GM19240 (cell line): ENCODE measurements at regions not wholly inside any gene's neighbourhood (a gene's known extent, or its start where the extent isn't known, plus 50 kb on each side); places are given as distances from the start of the nearest gene placed in this dataset.
"Not testable (repeated sequence)": the region's sequence is repeated elsewhere in the genome, so short reads cannot be mapped to it uniquely, and the experiment has no call there.

Experiments used
- DNase-seq: peaks from one replicate; pipeline ENCODE4 v3.0.0; 2011; ENCODE audit warnings: low spot score; ENCODE audit not compliant: insufficient read length

DNA sequence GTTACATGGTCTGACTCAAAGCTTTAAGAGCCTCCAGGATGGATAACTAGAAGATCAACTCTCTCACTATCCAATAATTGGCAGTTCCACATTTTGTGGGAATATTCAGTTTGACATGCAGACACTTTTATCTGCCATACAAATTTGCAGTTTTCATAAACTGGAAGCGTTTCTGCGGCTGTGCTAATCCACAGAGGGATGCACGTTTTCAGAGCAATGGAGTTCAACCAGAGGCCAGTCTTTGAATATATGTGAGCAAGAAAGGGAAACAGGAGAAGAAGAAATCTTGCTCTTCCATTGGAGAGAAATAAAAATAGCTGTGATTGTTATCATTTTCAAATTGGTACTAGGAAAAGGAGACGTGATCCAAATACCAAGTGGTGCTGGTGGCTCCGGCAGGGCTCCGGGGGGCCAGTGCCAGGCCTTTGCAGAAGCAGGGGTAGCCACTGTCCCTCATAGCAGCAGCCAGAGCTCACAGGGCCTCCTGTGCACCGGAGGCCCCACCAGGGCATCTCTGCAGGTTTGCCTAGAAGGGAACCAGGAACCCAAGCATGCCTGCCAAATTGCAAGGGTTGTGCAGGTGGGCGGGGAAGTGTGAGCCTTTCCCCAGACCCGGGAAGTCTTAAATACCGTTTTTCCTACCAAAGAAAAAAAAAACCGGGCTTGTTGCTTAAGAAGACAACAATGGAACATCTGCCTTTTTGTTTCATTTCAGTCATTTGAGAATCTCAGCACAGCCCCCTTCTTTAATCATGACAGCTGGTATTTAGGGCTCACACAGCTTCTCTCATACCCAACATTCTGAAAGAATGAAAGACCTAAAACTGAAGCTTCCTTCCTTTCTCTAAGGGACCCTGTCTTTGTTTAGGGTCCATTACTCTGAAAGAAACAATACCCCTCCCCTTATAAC lies 791.1 kb upstream of the SOX11 start:
- no peak for DNase-seq

DNA sequence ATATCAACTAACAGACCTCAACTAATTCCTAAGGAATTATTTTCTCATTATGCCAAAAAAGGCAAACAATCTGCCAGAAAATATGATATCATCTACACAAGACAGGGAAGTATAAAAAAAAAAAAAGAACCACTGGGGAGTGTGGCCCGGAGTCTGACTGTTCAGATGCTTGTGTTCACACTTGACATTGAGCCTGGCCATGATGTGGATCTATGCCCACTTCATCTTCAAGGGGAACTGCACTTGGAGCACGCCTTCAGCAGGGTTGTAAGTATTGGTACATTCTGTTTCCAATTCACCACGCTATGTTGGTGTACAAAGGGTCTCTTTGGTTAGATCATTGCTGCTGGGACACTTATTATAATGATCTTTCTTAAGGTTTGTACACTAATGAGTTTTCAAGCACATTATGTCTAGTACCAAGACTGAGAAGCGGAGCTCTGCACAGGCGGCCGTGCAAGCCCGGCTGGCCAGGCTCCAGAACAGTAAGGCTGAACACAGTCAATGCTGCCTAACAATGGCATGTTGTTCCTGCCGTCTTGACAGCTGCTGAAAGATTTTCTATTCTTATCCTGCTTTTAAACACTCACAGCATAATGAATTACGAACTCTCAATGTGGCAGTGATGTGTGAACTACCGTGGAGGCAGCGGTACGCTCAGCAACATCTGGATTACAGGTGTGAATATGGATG lies 788.4 kb upstream of the SOX11 start:
- no peak for DNase-seq

DNA sequence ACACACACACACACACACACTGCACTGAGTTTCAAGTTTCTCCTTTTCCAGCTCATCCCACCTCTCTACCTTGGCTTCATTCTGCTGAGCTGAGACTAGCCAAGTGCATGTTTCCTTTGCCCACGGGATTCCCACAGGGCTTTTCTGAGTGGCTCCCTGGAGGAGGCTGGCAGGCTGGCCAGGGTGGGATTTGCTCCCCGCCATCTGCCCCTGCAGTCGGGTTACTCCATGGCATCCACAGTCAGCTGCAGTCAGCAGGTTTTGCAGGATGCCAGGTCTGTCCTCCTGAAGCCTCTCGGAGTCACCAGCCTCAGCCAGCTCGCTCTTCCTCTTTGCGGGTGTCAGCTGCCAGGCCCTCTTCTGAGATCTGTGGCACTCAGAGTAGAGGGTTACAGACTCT lies 783.7 kb upstream of the SOX11 start:
- no peak for DNase-seq

DNA sequence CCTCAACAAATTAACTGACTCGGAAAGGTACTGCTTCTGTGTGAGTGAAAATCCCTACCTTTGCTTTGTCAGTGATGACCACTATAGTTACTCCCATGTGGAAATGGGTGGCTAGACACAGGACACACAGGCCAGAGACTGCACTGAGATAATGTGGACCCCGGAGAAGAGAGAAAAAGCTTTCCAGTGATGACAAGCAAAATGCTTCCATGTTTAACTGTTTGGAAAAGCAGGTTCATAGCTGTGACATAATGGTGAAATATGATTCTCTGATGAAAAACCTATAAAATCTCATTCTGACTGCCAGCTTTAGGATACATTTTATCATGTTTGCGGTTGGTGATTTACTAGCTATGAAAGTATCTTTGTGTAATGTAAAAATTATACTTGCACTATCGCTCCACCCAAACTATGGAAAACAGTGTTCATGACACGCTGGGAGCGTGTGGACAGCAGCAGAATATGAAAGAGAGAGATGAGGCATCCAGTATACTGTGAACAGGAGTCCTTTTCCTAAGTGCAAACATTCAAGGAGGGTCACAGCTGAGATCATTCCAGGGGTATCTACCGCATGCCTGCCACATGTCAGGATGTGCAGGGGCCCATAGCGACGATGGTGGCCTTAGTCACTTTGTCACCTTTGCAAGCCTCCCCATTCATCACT lies 782.7 kb upstream of the SOX11 start:
- no peak for DNase-seq

DNA sequence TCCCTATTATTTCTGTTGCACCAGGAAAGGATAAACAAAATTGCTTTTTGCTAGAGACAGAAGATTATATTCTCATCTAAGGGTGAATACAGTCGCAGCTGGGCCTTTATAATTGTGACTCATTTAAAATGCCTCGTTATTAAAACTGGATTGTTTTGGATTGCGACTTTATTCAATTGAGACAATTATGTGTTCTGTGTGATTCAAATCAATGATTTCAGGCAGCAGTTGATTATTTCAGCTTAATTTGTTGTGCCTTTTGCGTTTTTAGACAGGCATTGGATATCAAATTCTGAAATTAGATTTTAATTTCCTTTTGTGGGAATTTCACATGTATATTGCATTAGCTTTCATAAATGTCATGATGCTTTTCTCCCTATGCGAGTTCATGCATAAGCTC lies 778.1 kb upstream of the SOX11 start:
- DNase-seq = no peak

DNA sequence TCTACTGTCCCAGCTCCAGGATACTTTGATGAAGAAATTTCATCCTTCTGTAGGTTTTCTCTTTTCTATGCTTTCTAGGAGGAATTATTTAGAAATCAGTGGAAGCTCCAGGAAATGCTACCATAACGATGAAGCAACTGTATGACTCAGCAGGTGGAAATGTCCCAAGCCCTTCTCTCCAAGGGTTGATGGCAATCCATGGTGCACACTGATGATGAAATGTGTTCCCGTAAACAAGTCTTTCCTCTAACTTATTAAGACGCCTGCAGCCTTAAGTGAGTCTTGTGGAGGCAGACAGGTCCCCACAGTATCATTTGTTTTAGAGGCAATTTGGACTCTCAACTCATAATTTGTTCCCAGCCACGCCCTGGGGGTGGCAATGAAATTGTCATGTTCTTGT lies 777.6 kb upstream of the SOX11 start:
- DNase-seq = no peak

DNA sequence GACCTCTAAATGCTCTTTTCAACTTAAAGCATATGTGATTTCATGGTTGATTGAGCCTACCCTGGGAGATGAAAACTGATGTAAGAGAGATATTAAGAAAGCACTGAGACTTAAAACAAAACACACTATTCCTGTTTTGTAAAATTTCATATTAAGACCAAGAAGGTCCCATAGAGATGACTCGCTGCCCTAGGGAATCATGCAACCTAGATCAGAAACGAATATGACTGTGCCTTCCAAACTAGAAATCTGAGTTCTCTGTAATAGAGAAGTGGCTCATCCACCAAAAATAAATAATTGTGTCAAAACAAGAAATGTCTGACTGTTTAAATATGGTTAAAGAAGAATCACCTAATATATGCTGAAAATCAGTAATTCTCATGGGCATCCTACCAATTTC lies 776.8 kb upstream of the SOX11 start:
- DNase-seq = no peak

DNA sequence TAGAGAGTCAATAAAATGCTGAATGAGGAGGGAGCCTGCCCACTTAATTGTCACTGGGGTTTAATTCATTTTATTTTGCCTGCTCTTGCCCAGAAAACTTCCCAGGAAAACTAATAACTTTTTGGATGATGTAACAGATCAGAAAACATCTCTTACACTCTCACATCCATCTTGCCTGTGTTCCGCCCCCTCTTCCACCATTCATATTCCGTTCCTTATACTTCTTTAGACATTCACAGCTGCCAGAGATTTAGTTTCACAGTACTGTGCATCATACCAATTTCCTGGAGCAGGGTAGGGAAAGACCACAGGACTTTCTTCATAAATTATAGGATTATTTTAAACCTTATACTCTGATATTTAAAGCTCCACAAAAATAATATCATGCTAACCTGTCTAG lies 776.1 kb upstream of the SOX11 start:
- no peak for DNase-seq

DNA sequence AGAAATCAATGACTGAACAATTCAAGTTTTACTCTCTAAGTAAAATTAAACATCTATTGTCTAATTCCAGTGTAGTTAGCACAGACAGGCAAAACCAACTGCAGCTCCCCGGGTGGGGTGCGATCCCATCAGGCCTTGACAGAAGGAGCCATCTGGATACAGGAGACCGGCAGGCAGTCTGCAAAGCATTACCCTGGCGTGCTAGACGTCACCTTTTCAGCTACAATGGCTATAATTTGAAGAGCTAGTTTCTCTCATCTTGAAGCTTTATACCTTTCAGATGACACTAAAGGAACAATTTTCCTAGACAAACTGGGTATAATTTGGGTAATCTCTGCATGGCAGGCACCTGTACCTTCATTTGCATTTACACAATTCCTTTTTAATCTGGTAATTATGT lies 761.5 kb upstream of the SOX11 start:
- no peak for DNase-seq

DNA sequence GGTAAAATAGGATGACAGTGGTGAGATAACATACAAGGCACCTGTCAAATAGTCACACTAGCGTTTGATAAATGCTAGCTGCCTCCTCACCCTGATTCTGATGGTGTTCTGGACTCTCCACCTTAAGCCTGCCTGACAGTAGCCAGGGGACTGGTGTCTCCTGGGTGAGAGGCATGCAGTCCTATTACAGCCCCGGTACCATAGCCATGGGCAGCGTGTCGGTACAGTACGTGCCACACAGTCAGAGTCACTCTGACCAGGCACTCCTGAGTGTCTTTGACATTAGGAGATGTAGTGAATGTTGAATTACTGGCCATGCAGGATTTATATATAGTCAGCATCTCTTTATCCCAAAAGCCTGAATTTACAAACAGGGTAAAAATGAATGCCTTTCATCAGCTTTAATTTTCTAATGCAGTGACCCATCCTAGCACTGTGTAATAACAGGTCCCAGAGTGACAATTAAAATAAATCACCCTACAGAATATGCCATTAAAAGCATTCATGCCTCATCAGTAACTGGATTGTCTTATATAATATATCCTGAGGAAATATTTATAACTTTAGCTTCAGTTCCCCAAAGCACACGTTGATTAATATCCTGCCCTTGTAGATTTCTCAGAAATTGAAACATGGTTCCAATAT lies 760.3 kb upstream of the SOX11 start:
- no peak for DNase-seq

DNA sequence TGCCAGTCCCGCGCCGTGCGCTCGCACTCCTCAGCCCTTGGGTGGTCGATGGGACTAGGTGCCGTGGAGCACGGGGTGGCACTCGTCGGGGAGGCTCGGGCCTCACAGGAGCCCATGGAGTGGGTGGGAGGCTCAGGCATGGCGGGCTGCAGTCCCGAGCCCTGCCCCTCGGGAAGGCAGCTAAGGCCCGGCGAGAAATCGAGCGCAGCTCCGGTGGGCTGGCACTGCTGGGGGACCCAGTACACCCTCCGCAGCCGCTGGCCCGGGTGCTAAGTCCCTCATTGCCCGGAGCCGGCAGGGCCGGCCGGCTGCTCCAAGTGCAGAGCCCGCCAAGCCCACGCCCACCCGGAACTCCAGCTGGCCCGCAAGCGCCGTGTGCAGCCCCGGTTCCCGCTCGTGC lies 756.9 kb upstream of the SOX11 start:
- not testable (repeated sequence) for DNase-seq

DNA sequence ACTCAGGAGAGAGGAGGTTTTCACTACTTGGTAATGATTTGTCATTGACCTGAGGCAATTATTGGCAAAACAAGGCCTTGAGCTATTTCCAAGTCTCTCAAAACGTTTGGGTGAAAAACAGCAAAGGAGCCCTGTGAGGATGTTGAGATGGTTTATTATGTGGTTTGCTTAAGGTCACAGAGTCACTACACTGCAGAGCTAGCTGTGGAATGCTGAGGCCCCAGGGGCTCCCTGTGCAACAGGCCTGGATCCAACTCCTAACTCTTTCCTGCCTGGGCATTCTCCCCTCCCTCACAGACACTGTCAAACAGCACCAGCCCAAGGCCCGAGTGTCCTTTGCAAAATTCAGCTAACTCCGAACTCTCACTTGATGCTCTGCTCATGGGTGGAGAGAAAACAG lies 754.6 kb upstream of the SOX11 start:
- DNase-seq = no peak

DNA sequence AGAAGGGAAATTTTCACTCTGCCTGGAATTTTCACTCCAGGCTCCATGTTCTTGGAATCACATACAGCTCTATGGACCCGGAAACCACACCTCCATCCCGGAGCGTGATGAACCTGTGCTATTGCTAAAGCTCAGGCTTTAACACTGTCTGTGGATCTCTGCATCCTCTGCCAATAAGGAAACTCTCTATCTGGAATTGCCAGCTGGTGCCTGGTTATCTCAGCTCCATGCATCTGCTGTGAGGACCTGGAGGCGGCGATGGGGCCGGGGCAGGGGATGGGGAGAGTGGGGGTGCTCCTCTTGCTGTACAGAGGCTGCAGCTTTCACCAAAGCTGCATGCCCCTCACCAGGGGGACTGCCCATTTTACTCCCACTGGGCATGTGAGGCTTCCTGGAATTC lies 754.0 kb upstream of the SOX11 start:
- no peak for DNase-seq

DNA sequence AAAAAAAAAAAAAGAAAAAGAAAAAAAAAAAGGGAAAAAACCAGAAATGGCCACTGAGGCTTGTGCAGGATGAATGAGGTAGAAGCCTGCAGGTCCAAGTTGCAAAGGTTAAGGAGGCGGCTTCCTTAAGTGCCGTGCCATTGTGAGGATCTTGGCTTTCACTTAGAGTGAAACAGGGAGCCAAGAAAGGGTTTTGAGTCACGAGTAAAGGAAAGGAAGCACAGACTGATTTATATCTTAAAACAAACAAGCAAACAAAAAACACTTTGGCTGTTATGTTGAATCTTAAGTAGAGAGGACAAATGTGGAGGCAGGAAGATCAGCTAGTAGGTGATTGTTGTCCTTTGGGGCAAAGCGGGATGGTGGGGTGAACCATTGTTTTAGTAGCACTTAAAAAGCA lies 749.7 kb upstream of the SOX11 start:
- no peak for DNase-seq

DNA sequence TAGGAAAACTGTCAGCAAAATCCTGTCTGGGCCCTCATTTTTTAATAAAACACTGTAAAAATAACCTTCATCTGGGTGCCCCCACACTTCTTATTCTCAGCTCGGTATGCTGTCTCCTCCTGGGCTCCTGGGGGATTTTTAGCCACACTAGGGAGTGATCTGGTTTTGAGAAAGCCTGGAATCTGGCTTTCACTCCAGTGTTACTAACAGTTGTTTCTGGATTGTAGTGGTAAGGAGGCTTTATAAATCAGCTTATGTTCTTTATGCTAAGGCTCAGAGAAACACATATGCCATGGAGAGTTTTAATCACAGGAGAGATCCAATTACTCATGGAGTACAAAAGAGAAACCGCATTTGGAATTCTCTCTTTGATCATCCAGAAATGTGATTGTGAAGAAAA lies 744.3 kb upstream of the SOX11 start:
- no peak for DNase-seq

DNA sequence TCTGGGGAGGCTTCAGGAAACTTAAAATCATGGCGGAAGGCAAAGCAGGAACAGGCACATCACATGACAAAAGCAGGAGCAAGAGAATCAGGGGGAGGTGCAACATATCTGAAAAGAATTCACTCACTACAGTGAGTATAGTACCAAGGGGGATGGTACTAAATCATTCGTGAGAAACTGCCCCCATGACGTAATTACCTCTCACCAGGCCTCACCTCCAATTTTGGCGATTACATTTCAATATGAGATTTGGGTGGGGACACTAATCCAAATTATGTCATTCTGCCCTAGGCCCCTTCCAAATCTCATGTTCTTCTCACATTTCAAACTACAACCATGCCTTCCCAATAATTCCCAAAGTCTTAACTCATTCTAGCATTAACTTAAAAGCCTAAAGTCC lies 740.8 kb upstream of the SOX11 start:
- no peak for DNase-seq

DNA sequence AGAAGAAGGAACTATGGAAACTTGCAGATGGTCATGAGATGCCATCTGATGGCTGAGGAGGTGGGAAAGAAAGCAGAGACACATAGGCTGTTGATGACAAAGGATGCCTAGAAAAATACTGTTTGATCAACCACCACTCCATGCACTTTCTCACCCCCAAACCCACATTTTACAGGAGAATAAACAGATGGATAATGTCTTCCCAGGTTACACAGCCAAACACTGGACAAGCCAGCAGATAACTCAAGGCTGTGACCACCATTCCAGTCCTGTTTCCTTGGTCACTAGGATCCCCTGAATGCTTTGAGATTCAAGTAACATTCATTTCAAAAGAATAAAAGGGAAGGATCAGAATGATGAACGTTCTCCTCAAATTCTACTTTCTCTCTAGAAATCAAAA lies 733.0 kb upstream of the SOX11 start:
- DNase-seq = no peak

DNA sequence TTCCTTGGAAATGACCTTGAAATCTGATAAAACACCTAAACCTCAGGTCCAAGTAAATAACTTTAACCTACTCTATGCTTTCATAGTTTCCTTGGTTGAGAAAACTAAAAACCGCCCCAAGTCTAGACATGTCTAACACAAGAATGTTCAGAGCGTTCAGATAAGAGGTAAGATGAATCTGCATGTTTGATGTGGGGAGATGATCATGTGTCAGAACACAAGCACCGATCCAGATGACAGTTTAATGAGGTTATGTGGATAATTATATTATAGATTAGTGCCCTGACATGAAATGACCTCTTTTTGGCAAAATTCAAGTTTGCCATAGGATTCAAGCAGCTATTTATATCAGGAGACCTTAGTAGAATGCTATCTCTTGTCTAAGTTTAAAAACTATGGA lies 729.8 kb upstream of the SOX11 start:
- DNase-seq = no peak

DNA sequence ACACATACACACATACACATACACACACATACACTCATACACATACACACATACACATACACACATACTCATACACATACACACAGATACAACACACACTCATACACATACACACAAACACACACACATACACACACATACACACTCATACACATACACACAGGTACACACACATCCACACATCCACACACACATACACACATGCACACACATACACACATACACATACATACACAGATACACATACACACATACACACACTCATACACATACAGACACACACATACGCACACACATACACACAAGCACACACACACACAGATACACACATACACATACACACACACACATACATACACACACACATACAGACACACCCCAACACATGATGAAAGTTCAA lies 729.1 kb upstream of the SOX11 start:
- DNase-seq = no peak

DNA sequence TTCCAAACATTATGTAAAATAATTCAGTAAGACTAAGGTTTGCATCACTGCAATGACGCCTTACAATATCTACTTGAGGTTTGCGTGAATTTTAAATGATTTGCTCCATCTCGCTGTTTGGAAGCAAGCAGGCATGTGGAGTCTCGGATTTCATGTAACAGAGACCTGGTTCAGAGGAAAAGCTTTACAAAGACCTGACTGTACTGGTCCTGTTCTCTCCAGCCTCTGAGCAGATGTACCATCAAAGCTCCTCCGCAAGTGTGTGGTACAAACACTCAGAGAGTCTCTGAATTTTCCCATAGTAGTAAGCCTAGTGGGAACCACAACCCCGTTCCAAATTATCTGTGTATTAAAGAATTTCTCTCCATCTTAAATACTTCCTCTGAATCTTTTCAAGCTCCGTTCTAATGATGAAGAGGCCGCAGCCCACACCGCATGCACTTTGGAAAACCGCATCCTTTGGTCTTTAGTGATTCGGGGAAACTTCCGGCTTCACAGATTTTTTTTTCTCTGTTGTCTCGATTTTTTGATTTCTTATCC lies 728.1 kb upstream of the SOX11 start:
- no peak for DNase-seq

DNA sequence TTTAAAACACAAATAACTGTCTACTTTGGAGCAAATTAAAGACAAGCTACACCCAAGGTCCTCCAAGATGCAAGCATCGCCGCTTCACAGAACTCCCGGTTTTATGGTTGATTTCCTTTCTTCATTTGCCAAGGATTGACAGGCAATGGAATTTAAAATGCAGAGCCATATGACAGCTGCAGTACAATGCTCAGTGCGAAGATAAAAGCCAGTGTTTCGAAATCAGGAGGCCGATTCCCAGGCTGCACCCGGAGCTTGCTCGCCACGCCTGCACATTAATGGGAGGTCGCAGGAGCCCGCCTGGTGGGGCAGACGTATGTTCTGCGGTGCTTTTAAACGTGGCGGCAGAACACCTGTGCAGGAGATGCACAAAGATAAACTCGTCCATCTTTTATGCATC lies 727.6 kb upstream of the SOX11 start:
- DNase-seq = no peak
